Limb (tissue), 2 donors: ENCODE measurements at regions not wholly inside any gene's neighbourhood (a gene's known extent, or its start where the extent isn't known, plus 50 kb on each side); places are given as distances from the start of the nearest gene placed in this dataset.
A peak's percentile ranks its signal among the peaks of the same experiment; 100 is the strongest.
"Not testable (repeated sequence)": the region's sequence is repeated elsewhere in the genome, so short reads cannot be mapped to it uniquely, and the experiment has no call there.

Experiments used
- DNase-seq, 2 donors: peaks; one replicate each; pipeline ENCODE4 v3.0.0-alpha.2; 2016; ENCODE audit errors: extremely low spot score in 2 of 2

DNA sequence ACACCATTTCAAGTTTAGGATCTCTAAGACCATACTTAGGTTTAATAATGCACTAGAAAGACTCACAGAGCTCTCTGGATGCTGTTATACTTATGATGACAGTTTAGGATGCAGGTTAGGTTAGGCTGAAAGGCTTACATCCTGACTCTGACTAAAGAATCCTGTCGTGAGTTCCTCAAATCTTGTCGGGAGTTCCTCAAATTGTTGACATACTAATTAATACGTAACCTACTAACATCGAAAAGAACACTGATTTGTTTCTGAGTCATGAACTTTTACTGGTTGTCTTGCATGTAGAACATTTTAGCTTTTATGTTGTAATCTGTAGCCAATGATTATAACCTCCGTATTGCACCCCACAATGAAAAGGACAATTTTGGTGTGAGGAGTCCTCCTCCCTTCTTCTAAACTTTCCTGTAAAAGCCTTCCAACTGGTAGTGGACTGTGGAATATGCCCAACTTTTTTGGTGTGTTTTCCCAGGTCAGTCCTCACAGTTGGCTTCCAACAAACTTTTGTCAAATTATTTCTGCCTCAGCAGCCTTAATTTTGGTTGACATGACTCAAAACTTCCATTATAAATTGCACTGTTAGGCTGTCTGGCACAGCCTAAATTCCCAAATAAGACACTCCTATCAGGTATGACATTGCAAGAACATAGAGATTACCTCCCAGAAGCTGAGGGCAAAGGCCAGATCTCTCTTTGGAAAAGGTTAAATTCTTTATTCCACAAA, 107.9 kb upstream of the PALMD start:
- DNase-seq: no peak

DNA sequence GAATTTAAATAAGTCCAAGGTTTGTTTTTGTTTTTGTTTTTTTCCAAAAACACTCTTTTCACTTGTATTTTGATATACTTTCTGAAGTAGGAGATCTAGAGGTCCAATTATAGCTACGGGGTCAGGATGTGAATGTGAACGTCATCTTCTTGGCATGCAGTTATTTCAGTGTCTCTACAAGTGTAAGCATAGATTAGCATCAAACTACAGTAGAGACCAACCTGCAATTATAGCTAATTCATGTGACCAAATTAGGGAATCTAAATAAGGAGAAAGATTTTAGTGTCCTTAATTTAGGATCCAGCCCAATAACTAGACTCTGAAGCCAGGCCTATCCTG, 107.3 kb upstream of the PALMD start:
- no peak for DNase-seq

DNA sequence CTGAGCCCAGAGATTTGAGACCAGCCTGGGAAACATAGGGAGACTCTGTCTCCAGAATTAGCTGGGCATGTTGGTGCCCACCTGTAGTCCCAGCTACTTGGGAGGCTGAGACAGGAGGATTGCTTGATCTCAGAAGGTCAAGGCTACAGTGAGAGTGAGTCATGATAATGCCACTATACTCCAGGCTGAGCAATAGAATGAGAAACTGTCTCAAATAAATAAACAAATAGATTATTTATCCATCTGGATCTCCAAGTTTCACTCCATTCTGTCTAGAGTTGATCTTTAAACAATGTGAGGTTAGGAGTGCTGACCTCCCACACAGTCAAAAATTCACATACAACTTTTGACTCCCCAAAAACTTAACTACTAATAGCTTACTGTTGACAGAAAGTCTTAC, 106.8 kb upstream of the PALMD start:
- DNase-seq: no peak

GRCh38 chr1:99540744-99541143, 105.2 kb upstream of the PALMD start:
- DNase-seq: no peak

DNA sequence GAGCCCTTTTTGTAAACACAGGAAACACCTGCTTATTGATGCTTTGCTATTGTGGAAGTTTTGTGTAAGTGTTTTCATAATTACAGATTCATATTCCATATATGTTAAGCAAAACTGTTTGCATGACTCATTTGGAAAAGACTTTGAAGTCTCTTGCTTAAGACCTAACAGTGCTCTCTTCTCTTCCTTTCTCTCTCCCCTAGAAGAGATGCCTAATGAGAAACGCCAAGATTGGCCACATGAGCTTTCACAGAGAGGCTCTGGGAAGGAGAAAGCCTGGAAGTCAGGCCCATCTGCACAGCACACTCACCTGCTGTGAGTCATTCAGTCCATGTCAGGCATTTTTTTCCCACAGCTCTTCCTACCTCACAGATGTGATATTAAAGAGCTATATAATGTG, 101.6 kb upstream of the PALMD start:
- DNase-seq: peak in 1 of 2 donors; percentile 24

GRCh38 chr1:99546432-99547416, 99.2 kb upstream of the PALMD start:
- DNase-seq: no peak

GRCh38 chr1:99548943-99549605, 96.8 kb upstream of the PALMD start:
- peak; percentile 40 to 51 for DNase-seq

DNA sequence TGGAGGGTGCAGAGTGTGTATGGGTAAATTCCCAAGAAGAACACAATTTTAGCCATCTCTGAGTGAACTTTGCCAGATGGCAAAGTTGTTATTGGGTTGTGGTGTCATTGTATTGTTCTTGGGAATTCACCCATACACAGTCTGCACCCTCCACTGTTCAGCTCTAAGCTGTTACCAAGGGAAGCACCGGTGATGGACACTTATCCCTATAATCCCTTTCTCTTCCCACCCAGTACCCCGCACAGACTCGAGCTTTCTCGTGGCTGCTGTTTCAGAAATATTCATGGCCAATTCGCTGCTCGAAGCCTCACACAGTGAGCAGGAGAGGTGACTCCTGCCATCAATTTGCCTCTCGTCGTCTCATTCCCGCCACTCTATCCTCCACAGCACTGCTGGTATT, 95.7 kb upstream of the PALMD start:
- DNase-seq: no peak

DNA sequence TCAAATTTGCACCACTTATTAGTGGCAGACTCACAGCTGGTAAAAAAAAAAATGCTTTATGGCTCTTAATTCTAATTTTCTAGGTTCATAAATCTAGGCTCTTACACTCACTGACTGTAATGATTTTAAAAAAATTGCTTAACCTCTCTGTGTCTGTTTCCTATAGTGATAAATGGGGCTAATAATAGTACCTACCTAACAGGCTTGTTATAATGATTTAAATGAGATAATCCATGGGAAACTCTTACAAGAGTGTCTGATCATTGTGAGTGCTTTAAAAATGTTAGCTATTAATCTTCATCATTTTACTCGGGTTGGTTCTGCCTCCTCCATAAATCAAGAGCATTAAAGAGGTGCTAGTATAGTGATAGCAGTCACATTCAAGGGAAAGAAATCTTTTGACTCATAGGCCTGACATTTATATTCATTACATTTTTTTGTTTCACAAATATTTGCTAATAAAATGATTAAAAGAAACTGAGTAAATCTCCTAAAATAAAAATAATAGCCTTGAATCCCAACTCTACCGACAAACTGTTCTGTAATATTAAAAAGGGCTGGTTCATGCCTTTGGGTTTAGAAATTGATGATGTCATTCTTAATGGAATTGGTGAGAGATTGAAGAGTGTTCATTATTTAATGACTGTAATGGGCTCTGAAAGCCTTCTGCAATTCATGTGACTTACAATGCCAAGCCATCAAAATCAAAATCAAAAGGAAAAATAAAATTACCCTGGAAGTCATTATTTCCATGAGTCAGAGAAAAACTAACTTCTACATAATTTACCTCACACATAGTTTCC, 93.9 kb upstream of the PALMD start:
- DNase-seq: no peak

GRCh38 chr1:99553301-99553700, 92.6 kb upstream of the PALMD start:
- DNase-seq: no peak

- not testable (repeated sequence) for DNase-seq
Observed at GRCh38 chr1:99553819-99554218, 92.1 kb upstream of the PALMD start.

GRCh38 chr1:99554727-99555126, 91.2 kb upstream of the PALMD start:
- no peak for DNase-seq

- DNase-seq: no peak
Observed at GRCh38 chr1:99557546-99558202, 88.2 kb upstream of the PALMD start.

DNA sequence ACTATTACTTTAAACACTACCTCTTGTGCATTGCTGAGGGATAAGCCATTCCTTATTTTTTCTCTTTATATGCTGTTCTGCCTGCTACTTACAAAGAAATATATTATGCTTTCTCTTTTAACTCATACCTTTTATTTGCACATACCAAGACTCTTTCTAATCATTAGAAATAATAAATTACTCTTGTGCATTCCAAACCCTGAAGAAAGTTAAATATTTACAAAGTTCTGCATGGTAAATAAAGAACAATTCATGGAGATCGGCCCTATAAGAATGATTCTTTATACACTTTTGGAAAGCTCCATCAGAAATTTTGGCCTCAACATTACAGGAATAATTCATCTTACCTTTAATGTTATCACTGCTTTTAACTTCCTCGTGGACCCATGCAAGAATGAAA, 86.7 kb upstream of the PALMD start:
- DNase-seq: no peak

DNA sequence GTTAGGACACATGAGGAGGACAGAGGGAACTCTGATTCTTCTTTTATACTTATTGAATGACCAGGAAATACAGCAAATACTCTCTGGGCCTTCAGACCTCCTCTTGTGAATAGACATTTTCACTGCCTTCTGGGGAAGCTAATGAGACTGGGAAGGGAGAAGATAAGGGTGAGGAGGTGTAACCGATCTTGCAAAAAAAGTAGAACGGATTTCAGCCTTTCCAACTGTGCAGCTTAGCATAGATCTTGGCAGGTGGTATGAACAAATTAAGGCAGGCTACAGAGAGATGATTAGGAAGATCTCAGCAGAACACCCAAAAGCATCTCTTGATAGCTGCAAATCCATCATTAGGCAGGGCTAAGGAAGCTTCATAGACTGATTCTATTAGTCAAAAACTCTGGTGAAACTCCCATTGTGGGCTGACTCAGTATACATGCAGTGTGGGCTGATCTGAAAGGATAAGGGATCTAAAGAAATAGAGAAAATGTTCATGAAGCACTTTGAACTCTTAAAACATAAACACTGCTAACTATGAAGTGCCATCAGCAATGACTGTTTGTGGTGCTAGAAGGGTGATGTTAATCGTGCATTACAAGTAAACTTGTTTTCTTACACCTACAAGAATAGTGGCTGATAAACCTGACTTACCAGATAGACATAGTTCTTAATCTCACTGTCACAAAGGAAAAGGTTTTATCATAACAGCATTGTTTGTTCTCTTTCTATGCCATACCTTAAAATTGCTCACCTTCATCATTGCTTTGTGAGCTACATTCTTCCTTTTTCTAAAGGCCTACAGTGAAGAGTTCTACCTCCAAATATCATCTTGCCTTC, 85.5 kb upstream of the PALMD start:
- DNase-seq: no peak

- no peak for DNase-seq
Observed at GRCh38 chr1:99561952-99562351, 84.0 kb upstream of the PALMD start.

DNA sequence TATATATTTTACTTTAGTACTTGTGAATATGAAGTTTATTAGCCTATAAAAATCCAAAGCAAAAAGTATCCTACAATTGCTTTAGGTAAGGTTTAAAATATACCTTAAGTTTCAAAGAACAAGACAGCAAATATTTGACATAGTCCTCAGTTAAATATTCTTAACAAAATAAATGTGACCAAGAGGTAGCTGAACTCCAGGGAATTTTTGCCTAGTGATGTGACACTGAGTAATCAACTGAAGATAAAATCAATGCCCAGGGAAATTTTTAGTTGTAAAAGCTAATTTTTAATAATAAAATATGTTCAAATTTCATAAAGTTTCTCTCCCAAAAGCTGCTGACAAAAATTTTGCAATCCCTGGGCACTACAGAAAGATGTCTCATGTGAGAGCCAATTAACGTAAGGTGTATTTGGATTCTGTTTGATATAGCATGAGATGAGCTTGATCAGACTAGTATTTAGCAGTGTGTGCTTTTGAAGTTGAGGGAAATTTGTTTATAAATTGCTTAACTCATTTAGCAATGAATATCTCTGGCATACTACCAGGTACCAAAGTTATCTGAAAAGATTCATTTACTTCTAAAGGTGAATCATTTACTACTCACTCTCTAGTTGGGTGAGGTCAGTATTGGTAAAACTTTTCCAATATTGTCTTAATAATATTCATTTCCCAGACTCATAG, 80.2 kb upstream of the PALMD start:
- no peak for DNase-seq

- DNase-seq: no peak
Observed at GRCh38 chr1:99566290-99567021, 79.5 kb upstream of the PALMD start.
